GM19238 (cell line): ENCODE measurements at regions not wholly inside any gene's neighbourhood (a gene's known extent, or its start where the extent isn't known, plus 50 kb on each side); places are given as distances from the start of the nearest gene placed in this dataset.
"Not testable (repeated sequence)": the region's sequence is repeated elsewhere in the genome, so short reads cannot be mapped to it uniquely, and the experiment has no call there.

Source experiments
- DNase-seq: peaks from one replicate; pipeline ENCODE4 v3.0.0; 2011; ENCODE audit warnings: low spot score; ENCODE audit not compliant: insufficient read length

DNA sequence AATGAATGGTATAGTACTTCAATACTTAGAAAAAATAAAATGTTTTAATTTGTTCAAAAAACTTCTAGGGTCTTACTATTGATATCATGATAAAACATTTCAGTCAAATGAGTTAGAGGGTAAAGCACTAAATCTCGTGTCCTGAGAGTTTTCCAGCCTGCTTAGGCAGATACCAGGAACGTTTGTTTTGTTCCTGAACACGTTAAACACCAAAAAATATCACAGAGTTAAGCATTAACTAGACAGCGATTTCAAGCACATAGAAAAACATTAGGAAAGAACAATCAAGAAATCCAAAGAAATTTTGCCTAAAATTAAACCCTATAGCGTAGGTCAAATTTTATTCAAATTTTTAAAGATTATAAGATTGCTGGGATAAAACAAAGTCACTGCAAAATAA is 204.6 kb upstream of the AGR3 start:
- DNase-seq, result no peak

DNA sequence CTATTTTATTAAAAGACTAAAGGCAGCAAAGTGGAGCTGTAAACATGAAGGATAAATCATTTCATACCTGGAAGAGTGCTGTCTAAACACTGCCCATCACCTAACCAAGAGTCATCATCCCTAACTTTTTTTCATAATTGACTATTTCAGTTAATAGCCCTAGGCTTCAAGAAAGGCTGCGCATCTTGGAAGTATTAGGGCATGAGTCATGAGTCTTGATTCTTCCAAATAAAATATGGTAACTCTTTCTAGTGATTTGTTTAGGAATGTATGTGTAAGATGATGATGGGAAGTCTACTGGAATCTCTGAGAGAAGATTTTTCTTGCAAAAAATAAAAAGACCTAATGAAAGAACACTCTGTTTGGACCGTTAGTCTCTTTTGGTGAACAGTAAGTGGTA is 207.7 kb upstream of the AHR start:
- DNase-seq, result no peak

DNA sequence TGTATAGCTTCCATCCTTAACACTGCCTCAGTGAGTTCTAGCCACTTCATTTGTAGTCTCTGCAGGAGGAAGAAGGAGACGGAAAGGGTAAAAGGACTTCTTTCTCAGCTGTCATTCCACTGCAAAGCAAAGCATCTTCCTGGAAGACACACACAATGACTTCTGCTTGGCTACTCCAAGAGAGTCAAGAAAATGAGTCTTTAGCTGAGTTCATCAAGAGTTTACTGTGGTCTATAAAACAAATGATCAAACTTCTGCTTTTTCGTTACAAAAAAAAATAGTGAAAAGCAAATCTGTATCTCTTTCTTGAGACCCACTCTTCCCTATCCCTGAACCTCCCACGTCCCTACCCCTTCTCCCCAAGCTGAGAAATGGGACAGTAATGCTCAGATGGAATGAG is 205.0 kb upstream of the AHR start:
- DNase-seq, result no peak

DNA sequence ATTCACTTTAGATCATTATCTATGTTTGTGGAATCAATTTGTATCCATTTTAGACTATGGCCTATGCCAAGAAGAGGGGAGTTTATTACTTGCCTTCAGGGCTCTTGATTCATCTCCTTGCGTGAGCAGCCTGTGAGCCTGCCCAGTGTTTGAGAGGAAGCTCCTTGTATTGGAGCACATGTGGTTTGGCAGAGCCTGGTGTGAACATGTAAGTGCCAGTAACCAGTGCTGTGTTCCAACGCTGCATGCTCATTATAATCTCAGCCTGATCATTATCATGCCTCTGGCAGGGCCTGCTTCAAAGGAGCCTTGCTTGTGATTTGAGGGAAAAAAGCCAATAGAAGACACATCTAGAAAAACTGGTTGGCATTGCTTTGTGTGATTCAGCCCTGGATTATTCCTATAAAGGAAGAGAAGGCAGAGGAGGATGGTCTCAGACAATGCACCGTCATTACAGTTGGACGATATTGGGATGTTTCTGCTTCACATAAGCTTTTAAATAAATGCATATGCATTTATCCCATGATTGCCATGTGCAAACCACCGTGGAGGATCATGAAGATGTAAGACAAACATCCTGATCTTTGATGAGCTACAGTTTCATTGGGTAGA is 203.4 kb upstream of the AHR start:
- no peak for DNase-seq

DNA sequence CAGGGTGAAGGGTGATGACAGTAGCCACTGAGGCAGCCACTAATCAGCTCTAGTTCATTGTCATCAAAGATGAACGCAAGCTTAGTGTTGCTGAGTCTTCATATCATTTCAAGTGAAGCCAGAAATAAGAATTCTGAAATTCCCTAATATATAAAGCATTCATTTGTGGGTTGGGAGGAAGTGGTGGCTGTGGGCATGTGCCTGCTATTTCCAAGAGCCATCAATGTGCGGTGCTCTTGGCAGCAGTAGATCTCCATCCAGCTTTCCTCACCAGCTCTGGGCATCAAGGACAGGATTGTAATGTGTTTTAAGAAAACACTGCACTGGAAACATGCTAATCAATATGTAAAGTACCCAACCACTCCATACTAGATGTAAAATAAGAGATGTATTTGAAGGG is 202.5 kb upstream of the AHR start:
- DNase-seq, result no peak

DNA sequence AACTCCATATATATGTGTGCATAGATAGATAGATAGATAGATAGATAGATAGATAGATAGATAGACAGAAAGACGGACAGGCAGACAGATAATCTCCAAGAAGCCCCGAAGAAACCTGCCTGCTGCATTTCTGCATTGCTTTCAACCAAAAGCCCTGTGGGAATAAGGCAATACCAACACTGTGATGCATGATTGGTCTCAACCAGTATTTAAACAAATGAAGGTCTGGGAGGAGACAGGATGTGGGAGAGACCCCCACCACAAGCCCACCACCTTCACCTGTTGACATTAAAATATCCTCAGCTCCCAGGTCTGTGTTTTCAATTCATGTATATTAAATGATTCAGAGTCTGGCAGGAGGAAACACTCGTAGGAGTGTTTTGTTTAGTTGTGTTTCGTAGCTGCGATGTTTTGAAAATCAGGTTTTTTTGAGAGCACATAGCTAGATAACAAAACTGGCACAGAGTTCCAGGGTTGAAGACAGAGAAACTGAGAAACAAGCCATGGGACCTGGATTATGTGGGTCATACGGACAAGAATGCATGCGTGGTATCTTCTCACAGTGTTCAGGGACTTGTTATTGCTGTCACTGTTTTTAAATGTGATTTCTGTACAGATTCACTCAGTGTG is 200.7 kb upstream of the AHR start:
- no peak for DNase-seq

DNA sequence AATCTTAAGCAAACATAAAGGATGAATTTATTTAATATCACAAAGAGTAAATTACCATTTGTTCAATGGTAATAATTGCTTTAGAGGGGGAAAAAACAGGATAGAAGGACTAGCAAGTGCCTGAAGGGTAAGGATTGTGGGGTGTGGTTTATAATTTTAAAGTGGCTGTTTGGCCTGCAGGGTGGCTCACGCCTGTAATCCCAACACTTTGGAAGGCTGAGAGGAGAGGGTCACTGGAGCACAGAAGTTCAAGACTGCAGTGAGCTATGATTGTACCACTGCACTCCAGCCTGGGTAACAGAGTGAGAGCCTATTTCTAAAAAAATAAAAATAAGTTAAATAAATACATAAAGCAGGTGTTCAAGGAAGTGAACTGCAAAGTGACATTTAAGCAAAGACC is 199.9 kb upstream of the AHR start:
- no peak for DNase-seq

DNA sequence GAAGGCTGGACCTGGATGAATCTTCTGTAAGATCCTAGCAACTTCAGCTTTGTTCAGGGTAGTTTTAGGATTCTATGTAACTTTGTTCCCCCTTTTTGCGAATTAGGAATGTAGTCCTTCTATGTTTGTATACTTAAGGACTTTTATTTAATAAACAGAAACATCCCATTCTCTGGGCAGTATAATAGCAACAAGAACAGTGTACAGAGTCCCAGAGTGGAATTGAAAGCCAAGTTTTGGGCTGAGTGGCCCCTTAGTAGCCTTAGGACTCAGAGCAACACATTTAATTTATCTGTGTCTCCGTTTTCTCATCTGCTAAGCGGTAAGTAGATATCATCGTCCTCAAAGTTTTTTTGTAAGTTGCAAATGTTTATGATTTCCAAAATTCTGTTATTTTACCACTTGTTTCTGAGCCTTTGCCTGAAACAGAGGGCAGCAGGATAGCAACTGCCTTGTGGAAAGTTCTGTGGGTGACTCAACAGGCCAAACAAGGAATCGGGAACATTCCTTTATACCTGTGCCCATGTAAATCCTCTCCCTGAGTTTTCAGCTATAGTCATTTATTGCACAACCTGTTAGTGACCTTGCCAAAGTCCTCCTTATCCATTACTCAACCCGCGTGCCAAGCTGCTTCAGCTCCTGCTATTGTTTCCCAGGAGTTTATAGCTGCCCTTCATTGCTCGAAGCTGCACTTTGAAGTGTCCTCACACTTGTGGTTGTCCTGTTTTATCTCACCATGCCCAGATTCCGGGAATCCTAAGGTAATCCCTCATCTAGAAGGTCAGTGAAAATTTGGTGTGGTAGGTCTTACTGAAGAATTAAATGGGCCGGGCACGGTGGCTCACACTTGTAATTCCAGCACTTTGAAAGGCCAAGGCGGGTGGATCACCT is 199.1 kb upstream of the AHR start:
- DNase-seq, result no peak

DNA sequence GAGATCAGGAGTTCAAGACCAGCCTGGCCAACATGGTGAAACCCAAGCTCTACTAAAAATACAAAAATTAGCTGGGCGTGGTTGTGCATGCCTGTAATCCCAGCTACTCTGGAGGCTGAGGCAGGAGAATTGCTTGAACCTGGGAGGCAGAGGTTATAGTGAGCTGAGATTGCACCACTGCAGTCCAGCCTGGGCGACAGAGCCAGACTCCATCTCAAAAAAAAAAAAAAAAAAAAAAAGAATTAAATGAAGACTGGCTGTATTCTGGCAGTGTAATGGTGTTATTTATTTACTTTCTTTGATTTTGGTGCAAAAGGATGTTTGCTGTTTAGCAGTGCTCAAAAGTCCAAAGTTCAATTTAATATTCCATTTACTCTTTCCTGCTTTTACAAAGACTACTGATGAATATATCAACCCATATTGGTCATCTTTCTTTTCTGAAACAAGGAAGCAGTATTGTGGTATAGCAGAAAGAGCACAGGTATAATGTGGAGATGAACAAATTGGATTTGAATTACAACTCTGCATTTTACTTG is 198.4 kb upstream of the AHR start:
- not testable (repeated sequence) for DNase-seq

DNA sequence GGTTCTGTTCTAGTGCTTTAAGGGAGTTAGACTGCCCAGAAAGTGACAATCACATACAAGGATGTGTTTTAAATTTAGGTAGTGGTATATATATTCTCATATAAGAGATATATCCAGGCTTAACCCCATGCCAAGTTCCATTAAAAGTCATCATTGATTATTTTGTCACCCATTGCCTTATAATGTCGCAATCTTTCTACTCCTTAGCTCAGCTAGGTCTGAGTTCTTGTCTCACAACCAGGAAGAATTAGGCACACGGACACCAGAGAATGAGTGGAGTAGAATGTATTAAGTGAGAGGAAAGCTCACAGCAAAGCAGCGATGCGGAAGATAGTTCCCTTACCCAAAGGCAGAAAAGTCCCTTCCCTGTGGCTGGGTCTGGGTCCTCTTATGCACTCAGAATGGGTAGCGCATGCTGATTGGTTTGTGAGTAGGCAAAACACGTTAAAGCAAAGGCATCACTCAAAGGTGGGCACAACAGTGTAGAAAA is 197.2 kb upstream of the AHR start:
- DNase-seq, result no peak

DNA sequence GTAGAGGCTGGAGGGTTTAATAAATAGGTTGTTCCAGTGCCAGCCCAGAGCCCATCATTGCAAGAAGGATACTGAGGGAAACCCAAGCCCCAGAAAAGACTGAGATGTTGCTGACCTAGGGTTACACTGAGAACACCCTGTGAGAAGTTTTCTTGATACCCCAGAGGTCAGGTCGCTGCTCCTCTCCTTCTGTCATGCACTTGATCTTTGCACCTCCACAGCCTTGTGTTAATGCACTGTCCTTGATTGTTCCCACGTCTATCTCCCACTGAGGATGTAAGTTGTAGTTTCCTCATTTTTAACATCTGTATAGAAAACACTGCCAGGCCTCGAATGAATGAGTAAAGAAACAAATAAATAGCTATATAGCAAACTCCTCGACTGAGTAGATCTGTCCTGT is 195.3 kb upstream of the AHR start:
- DNase-seq, result no peak

DNA sequence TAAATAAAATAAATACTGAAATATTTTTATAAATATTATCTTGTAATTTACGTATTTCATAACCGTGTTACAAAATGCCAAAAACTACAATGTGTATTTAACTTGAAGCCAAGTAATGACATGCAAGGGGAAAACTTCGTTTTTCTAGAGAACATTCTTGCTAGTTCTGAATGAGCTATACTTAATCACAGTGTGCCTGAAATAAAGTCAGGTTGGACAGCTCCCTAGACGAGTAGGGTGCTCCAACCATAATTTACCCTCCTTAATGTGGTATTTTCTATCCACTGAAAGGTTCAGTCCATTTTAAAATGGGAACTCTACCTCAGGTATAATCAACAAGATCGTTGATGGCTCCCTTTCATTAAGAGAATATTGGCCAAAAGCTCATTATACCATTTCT is 194.5 kb upstream of the AHR start:
- no peak for DNase-seq

DNA sequence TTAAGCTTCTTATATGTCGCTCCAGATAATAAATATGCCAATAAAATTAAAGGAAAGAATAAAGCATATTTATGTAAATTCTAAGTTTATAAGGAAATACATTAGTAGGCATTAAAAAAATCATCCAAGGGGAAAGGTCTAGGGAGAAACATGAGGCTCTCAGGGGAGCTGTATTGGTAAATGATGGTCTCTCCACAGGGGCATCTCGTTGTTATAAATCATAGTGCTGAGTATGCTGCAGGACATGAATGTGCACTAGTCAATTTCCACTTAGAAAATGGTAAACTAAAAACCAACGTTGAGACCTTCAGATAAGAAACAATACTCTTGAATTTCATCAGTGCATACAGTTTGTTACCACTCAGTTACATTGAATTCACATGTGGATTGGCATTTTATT is 194.0 kb upstream of the AHR start:
- DNase-seq, result no peak

DNA sequence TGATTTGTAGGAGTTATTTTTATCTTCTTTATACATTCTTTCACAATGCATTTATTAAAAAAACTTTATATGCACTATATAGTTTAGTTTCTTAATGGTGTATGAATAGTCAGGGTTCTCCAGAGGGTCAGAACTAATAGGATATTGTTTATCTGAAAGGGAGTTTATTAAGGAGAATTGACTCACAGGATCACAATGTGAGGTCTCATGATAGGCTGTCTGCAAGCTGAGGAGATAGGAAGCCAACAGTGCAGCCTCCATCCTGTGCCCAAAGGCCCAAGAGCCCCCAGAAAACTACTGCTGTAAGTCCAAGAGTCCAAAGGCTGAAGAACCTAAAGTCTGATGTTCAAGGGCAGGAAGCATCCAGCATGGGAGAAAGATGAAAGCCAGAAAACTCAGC is 192.8 kb upstream of the AHR start:
- DNase-seq, result no peak

DNA sequence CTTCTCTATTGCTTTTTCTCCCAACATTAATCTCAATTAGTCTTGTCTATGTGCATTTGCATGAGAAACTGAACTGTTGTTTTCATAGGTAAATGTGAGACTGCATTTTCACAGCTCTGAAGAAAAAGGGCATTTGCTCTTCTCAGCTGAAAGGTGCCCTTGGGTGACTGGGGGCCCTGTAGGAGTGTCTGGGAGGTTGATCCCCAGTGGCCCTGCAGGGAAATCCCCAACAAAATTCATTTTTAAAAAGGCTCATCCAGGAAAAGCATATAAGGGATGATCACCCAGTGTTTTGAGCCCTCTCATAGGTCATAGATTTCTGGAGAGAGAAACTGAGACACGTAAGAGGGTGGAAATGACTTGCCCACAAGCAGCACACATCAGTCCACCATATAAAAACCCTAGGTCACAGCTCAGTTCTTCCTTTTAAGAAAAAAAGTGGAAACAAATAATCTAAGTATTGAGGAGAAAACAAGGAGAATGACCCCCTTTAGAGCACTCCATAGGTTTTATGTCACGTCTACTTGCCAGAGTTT is 190.3 kb upstream of the AHR start:
- DNase-seq, result no peak

DNA sequence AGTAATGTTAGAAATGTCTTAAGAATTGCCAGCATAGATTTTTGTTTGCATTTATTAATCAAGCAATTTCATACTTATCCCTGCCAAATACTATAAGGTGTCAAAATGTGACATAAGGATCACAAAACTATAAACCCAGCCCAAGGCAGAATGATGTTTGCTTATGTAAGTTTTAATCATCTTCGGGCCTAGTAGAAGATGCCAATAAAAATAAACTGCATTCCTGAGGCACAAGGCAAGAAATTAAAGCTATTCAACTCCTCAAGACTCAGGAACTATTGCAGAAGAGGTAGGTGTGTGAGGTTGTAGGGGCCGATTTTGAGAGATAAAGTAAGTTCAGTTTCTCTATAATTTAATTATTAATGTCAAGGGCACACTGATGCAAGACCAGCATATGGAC is 189.4 kb upstream of the AHR start:
- DNase-seq, result no peak

DNA sequence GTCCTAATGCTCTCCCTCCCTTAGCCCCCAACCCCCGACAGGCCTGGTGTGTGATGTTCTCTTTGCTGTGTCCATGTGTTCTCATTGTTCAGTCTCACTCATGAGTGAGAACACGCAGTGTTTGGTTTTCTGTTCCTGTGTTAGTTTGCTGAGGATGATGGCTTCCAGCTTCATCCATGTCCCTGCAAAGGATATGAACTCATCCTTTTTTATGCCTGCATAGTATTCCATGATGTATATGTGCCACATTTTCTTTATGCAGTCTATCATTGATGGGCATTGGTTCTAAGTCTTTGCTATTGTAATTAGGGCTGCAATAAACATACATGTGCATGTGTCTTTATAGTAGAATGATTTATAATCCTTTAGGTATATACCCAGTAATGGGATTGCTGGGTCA is 184.7 kb upstream of the AHR start:
- DNase-seq, result not testable (repeated sequence)

DNA sequence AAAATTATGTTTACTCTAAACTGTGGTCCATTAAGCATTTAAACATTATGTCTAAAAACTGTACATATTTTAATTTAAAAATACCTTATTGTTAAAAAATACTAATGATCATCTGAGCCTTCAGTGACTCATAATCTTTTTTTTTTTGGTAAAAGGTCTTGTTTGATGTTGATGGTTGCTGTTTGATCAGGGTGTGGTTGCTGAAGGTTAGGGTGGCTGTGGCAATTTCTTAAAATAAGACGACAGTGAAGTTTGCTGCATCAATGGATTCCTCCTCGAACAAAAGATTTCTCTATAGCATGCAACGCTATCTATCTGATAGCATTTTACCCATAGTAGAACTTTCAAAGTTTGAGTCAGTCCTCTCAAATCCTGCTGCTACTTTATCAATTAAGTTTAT is 180.0 kb upstream of the AHR start:
- no peak for DNase-seq

DNA sequence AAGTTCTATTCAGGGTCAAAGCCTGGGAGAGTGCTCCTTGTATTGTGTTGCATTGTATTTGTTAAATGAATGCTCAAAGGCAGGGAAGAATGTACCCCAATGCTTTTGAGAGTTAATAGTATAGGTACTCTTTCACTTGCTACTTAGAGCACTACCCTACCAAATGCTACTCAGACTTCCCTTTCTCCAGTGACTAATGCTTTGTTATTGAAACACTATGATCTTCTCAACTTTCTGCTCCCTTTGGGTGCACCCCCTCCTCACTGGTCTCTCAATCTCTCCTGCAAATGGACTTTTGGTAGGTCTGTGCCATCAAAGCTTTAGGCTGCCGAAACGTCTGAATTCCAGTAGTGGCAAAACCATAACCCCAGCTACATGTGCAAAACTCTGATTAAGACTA is 177.7 kb upstream of the AHR start:
- DNase-seq, result no peak

DNA sequence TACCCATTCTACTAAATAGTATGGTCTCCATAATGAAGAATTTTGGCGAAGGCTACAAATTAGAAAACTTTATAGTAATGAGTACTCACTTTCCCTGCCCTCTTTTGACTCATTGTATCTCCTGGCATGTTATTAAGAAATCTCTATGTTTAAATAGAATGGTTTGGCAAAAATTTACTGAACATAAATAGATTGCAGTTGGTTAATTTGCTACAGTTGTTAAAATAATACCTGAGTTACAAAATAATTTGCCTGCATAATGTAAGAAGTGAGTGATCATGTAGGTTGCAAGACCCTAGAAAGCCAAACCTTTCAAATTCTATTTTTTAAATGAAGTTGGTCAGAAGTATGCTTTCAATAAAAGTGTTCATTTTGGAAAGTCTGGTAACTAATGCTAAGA is 176.8 kb upstream of the AHR start:
- DNase-seq, result no peak

DNA sequence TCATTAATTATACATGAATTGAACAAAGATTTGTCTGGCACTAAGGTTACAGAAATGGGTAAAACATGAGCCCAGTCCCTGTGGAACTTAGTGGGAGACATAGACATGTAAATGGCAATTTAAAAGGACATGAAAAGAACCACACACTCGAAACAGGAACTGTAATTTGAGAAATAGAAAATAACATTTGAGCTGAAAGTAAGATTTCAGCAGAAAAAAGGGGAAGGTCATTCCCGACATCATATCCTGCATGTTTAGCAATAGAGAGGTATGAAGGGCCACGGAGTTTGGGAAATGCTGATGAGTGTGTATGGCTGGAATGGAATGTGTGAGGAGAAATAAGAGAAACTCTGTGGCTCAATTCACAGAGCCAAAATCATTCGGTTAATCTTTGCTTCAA is 175.4 kb upstream of the AHR start:
- DNase-seq, result no peak
